Putamen (tissue), 1 donor: ENCODE measurements at regions not wholly inside any gene's neighbourhood (a gene's known extent, or its start where the extent isn't known, plus 50 kb on each side); places are given as distances from the start of the nearest gene placed in this dataset.

Experiments used
- DNase-seq: peaks from one replicate; pipeline ENCODE4 v3.0.0-alpha.2; 2016; ENCODE audit warnings: low spot score

DNA sequence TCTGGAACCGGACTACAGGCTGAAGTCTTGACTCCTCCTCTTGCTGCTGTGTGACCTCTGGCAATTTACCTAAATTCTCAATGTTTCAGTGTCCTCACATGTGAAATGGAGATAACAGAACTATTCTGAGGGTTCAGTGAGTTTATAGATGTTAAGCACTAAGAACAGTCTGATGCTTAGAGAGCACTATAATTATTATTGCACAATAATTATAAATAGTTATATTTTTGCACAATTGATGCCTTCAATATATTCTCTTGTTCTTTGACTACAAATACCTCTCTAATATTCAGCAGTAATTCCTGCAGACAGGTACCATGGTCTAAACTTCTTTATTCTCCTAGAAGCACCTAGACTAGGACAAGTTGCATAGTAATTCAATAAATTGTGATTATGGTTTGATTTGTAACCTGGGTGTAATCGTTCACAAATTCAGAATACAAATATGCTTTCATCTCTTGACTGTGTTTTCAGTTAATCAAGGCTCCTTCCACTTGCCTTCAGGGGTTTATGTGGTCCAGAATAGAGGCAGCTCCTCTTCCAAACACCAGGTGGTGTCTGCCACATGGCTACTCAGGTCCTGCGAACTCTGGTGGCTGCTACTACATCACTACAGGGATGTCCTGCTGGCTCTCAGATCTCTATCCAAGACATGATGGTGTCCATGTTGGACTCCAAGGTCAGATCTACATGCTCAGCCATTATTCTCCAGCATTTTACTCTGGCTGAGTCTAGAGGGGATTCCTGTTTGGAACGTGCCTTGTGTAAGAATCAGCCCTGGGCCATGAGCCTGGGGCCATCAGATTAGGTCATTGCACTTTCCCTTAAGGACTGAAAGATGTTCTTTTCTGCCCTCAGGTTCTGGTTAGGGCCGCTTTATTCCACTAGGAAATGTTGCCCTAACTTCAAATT lies 103.4 kb downstream of the QRFPR start:
- DNase-seq = no peak

DNA sequence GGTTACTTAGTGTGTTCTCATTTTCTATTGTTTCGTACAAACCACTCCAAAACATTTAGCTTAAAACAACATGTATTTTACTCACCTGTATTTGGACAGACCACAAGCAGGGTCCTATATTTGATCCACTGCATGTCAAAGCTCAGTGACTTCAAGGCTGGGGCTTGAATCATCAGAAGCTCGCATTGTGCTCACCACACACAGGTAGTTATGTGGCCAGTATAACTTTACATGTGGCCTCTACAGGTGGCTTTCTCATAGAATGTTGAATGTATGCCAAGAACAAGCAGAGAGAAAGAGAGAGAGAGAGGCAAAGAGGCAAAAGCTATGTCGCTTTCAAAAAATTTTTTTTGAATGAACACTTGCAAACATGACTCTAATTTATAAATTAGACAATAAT lies 107.6 kb downstream of the QRFPR start:
- no peak for DNase-seq

DNA sequence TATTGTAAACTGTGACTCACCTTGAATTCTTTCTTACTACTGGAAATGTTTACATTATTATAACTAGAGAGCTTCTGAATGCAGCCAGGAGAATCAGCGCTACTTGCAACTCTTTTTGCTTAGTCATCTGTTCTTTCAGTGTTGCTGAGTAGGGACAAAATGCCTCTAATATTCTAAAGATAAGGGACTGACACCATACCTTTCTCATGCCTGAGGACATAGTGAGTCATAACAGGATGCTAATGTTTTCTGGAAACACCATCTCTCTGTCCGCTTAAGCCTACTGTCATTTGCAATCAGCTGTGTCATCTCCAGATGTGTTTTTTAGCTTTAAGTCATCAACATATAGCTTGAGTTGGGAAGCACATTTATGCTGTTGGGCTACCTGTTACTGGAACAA lies 108.3 kb downstream of the QRFPR start:
- no peak for DNase-seq

DNA sequence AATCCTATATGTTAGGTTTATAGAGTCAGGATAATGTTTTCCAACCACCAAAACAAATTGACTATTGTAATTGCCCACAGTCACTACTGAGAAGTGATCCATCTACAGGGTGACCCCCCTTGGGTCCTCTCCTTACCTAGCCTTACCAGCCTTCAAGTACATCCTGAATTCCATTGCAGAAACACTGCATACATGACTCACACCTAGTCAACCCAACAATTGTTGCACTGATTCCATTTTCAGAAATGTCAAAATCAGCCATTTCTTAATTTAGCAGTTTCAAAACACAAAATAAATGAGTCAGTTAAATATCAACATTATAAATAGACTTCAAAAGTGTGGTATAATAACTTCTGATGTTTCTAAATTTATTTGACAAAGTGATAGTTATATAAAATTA lies 106.3 kb upstream of the TNIP3 start:
- DNase-seq = no peak

DNA sequence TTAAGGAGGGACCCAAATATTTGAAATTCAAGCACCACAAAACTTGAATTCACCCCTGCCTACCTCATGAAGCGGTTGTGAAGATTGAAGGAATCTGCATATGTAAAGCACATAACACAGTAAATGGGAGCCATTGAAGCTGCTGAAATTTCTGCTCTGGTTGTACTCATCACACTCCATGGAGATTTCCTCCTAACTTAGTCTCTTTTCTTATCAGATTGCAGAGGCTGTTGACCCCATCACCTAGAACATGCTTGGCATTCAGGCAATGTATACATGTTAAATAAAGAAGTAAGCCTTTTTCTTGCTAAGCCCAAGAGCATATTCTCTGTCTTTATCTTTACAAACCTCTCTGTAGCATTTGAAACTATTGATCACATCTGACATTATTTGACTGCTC lies 104.9 kb upstream of the TNIP3 start:
- DNase-seq = no peak

DNA sequence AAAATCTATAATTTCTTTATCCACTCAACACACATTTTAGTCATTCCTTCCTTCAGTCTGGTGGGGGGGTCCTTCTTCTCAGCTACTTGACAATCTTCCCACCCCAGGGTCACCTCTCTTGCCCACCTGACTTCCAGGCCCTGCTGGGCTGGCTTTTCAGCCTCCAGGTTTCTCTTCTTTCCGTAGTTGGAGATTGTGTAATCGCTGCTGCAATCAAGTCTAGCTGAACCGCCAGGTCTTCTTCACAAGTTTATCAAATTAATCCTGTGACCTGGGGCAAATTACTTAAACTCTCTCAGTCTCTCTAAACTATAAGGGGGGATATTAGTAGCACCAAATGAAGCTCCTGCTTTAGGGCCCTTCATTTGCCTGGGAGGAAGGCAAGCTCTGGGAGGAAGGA lies 102.9 kb upstream of the TNIP3 start:
- no peak for DNase-seq

DNA sequence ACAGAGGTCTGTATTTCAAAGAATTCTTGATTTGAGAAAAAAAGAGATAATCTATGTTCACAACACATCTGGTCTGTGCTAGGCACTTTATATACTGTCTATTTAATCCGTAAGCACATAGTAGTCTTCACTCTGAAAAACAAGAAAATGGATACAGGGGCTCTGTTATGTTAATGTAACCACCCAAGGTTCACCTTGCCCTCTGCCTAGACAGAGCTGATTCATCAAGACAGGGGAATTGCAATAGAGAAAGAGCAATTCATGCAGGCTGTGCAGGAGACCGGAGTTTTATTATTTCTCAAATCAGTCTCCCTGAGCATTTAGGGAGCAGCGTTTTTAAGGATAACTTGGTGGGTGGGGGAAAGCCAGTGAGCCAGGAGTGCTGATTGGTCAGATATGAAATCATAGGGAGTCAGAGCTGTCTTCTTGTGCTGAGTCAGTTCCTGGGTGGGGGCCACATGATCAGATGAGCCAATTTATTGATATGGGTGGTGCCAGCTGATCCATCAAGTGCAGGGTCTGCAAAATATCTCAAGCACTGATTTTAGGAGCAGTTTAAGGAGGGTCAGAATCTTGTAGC lies 92.9 kb upstream of the TNIP3 start:
- no peak for DNase-seq

DNA sequence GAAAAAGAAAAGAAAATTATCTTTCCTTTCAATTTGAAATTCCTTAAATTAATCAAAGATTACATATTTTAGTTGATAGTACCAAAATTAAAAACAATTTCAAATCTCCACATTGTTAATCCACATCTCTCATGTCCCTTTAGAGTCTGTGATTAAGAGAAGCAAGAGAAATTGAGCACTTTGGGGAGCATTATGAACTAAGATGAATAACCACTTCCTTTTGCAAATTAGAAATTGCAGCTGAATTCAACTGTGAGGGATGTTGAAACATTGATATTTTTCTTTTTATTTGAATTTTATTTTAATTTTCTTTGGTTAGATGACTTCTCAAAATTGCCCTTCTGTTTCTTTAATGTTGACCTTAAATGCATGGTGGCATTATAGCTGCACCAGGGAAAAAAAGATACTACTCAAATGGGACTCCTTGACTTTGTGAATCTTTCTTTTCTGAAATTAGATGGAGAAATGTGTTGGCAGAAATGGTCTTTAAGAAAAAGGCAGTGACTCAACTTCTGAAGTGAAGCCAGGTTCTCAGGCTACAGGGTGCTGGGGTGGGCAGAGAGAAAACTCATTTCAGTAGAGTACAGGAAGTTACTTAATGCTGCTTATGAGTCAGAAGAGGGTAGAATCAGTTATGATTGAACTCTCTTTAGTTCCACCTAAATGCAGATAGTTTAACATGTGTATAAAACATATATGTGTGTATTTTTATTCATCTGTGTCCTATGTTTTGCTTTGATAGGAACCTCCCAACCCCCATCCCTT lies 92.0 kb upstream of the TNIP3 start:
- DNase-seq = no peak

DNA sequence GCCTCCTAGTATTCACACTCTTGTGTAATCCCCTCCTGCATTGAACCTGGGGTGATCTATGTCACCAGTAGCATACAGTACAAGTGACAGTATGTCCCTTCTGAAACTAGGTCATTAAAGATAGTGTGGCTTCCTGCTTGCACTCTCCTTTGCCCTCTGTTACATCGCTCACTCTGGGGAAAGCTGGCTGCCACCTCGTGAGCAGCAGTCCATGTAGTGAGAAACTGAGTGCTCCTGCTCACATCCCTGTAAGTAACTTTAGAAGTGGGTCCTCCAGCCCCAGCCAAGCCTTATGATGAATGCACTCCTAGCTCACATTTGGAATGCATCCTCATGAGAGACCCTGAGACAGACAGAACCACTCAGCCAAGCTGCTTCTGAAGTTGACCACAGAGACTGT lies 89.8 kb upstream of the TNIP3 start:
- no peak for DNase-seq

DNA sequence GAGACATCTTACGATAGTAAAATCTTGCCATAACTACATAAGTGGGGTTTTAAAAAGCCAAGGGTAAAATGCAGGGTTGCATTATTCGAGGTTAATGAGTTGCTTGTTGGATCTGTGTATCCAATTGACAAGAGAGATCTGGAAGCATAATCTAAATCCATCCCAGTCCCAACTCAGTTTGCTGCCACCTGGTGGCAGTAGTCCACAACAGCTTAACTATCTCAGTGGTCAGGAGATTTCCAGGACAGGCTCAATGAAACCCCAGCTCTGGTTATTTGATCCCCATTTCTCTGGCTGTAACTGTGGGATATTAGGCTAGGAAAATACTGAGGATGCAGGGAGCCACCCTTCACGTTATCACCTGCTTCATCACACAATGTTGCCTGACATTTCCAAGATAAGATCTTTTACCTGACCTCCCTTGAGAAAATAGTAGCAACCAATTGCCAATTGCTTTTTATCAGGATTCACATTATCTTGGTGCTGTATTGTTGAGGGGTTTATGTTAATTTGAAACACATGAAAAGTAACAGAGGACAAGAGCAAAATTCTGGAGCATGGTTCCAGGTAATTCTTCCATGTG lies 88.2 kb upstream of the TNIP3 start:
- peak; percentile 49 for DNase-seq

DNA sequence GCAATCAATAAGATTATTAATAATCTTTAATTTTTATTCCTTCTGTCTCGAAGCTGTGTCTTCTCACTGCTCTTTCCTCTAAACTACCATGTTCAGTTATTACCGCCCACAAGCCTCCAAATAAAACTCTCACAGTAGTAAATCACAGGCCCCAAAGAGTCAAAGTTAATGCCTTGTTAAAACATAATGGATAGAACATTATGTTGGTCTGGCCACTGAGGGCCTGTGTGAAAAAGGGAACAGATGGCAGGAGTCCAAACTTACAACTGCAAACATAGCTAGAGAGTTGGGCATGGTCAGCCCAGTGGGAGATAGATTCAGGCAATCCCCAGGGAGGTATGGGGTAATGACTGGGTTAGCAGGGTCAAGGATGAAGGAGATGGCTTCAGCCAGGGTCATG lies 84.6 kb upstream of the TNIP3 start:
- no peak for DNase-seq

DNA sequence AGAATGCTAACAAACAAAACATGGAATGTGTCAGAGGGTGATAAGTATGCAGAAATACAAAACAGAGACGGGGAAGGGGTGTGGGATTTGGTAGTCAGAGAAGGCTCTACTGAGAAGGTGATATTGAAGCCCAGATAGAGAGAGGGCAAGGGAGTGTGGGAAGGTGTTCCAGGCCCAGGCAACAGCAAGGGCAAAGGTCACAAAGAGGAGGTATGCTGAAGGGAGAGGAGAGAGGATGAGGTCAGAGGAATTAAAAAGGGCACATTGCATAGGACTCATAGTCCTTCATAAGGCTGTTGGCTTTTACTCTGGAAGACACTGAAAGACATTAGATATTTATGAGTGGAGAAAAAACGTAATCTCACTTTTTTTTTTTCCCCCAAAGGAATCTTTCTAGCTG lies 82.6 kb upstream of the TNIP3 start:
- no peak for DNase-seq

DNA sequence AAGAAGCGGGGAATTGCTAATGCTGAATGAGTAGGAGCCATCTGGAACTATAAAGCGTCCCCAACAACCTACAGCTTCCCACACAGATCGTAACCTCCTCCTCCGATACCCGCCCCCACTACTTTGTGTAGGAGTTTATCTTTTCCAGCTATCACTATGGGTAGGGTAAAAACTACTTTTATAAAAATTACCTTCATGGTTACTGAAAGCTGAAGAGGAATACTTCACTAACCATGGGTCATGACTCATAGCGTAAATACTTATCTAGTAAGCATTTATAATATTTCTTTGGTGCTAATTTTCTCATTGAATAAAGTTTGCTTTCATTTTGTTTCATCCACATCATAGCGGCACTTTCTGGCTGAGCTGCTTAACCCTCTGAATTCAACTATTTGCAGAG lies 79.4 kb upstream of the TNIP3 start:
- no peak for DNase-seq

DNA sequence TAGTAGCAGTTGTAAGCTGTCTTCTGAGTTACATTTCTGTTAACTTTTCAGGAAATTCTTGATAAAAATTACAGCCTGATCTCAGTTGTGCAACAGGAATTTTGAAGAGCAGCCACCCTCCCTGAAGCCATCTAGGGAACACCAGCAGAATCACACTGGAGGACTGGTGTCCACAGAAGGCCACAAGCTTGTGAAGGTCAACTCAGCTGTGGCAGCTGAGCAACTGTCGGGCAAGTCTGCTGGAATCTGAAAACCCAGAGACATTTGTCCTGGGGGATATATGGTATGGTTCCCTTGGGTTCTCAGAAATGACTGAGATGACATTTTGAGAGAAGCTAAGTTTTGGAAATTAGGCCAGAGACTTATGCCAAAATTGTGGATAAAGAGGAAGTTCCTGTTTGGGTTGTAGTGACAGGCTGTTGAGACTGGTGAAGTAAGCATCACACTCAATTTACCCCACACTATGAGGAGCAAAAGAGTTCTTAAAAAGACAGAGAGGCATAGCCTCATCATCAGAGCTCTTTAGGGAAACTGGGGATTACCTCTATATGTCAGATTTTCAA lies 78.1 kb upstream of the TNIP3 start:
- no peak for DNase-seq

DNA sequence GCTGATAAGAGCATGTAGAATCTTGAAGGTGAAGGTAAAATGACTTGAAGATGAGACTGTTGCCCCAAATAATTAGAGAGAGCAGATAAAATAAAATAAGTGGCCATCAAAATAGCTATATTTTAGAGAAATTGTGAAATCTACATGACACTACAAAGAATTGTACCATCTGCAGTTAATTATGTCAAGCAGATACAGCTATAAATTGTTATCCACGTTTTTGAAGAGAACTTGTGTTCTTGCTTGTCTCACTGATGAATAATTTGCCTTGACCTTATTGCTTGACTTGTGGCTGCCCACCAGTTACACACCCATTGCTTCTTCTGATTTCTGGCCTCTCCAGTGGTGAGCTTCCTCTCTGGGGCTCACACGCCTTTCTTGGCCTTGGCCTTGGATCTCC lies 75.8 kb upstream of the TNIP3 start:
- no peak for DNase-seq

DNA sequence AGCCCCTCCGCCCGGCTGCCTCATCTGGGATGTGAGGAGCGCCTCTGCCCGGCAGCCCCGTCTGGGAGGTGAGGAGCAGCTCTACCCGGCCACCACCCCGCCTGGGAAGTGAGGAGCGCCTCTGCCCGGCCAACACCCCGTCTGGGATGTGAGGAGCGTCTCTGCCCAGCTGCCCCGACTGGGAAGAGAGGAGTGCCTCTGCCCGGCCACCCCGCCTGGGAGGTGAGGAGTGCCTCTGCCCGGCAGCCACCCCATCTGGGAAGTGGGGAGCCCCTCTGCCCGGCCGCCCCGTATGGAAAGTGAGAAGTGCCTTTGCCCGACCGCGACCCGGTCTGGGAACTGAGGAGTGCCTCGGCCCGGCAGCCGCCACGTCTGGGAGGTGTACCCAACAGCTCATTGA lies 74.3 kb upstream of the TNIP3 start:
- DNase-seq = no peak

DNA sequence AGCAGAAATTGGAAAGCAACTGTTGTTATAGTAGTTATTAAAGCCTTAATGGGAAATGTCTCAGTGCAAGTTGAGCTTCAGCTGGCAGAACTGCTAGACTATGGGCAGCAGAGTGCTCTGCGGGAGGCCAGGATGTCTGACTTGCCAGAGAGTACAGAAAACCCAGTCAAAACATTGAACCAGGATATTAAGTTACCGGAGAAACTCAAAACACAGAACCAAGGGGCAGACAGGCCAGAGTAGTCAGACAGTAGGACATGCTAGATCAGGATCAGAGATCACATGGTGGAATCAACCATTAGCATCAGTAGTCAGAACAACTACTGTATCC lies 72.9 kb upstream of the TNIP3 start:
- no peak for DNase-seq

DNA sequence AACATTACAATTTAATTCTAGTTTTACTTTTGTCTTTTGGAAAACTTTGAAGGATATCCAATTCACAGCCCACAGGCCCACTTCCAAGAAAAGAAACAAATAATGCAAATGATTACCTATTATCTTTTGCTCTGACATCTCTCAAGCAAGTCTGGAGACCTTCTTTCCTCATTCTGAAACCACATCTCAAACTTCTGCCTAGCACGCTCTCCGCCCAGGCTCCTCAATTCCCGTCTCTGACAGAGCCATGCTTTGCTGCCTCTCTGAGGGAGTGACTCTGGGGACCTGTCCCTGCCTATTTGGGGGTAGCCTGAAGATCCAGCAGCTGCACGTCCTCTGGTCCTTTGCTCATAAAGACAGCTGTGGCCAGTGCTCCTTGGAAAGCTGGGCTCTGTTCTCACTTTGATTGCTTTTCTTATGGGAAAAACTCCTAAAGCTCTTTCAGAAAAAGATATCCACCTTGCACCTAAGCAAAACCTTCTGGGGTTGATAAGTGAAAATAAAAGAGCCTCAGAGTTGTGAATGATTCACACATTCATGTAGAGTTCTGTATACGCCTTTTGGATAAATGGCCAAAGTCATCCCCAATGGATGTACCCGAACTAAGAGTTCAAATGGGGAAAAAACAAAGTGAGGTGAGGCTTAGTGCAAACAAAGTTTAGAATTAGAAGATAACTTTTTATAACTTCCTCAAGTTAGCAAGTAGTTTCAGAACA lies 72.4 kb upstream of the TNIP3 start:
- no peak for DNase-seq

DNA sequence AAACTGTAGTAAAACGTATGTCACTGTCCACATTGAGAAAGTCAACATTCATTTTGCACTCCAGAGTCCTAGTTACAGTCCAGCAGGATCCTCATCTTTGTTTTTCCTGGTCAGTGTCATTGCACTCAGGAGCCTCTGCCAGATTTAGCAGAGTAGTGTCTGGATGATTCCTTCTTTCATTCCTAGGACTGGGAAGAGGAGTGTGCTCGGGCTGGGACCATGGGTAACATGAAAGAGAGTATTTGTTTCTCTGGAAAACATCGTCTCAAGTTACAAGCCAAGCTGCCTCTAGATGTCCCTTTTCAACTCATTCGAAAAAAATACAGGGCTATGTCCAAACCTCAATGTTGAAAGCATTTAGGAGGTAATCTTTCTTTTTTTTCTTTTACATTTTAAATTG lies 69.9 kb upstream of the TNIP3 start:
- DNase-seq = no peak

DNA sequence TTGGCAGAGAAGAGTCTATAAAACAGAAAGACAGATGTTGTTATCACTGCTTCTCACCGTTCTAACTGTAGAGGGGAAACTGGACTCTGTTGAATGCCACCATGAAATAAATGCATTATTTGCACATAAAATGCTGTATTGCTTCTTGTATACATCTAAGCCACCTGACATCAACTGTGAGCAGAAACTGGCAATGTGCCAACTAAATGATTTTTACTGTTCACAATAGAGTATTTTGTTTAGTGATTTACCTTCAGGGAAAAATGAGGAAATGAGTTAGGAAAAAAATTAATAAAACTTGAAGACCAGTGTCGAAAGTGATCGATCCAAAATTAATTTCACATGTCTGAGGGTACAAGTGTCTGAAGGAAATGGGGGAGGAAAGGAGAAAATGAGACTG lies 65.9 kb upstream of the TNIP3 start:
- no peak for DNase-seq

DNA sequence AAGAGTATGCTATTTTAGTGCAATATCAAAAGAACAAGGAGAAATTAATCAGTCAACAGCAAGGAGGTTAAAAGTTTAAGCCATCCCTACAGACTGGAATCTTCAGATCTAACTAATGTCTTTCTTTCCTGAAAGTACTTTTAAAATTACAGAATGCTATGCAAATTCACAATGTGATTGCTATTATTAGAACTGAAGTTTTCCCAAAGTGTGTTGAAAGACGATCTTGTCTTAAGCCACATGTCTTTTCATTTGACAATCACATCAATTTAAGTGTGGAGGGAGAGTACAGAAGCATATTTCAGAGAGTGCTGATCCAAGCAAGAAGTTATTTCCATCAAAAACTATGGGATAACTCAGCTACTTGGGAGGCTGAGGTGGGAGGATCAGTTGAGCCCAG lies 64.7 kb upstream of the TNIP3 start:
- DNase-seq = peak; percentile 23

DNA sequence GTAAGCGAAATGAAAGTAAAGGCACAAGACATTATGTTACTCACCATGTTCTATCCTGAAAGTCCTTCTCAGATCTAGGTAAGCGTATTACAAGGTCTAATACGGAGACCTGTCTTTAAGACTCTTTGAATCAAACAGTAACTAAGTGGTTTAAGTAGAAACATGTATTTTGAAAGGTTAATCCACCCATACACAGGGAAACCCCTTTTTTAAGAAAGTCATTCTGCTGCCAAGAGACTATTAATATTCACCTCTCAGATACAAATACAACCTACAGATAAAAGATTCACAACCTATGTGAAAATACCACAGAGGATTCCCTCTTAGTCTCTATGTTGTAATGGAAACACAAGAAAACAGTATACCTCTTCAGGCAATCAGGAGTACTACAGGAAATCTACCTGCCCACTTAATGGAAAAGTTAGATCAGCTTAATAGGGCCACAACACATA lies 63.2 kb upstream of the TNIP3 start:
- DNase-seq = no peak
